IMR-90 (cell line): ENCODE measurements at regions not wholly inside any gene's neighbourhood (a gene's known extent, or its start where the extent isn't known, plus 50 kb on each side); places are given as distances from the start of the nearest gene placed in this dataset.

Source experiments
- ATAC-seq: fragments of 200-7000 bp; cut with Tn5 transposase; 2 replicates; pipeline ENCODE4 v1.9.1; 2020; ENCODE audit warnings: low read depth, mild to moderate bottlenecking, moderate library complexity
- BruUV-seq: library from RNA; stranded (reverse); fragments of 400-500 nt; replicated peaks from 2 replicates; lab custom pipeline; 2021; lab: Mats Ljungman, UMichigan
- CTCF ChIA-PET: fragments of 300-600 bp; formaldehyde crosslinking; extraction: SDS; loops from one replicate; lab custom pipeline; 2021; ENCODE audit warnings: antibody characterized with exemption; lab: Yijun Ruan, JAX
- POLR2A ChIA-PET: fragments of 300-600 bp; sonication (Branson Sonifier 250); formaldehyde crosslinking; loops from one replicate; lab custom pipeline; 2022; ENCODE audit warnings: antibody characterized with exemption; ENCODE audit not compliant: unreplicated experiment; lab: Charles Lee
- DNase-seq: peaks from one replicate; pipeline ENCODE4 v3.0.0; 2013
- H2AFZ ChIP-seq: replicated peaks from 2 replicates; pipeline ENCODE3; 2013; ENCODE audit warnings: low read length, mild to moderate bottlenecking; ENCODE audit not compliant: poor library complexity
- H2AK5ac ChIP-seq: 2 replicates; pipeline ENCODE4 v1.6.1; 2013; ENCODE audit warnings: low read depth, low read length, inconsistent platforms
- H2AK9ac ChIP-seq: replicated peaks from 2 replicates; pipeline ENCODE3; 2013; ENCODE audit warnings: mild to moderate bottlenecking, low read depth, low read length, moderate library complexity; ENCODE audit not compliant: poor library complexity
- H2BK120ac ChIP-seq: 2 replicates; pipeline ENCODE4 v1.6.1; 2013; ENCODE audit warnings: low read depth, low read length, inconsistent platforms
- H2BK15ac ChIP-seq: 3 replicates; pipeline ENCODE4 v1.6.1; 2013; ENCODE audit warnings: low read depth, low read length, inconsistent platforms
- H2BK20ac ChIP-seq: 2 replicates; pipeline ENCODE4 v1.6.1; 2013; ENCODE audit warnings: low read depth, mild to moderate bottlenecking, inconsistent platforms, low read length, moderate library complexity
- H2BK5ac ChIP-seq: 2 replicates; pipeline ENCODE4 v1.6.1; 2013; ENCODE audit warnings: mild to moderate bottlenecking, low read depth, low read length, inconsistent platforms; ENCODE audit not compliant: poor library complexity, severe bottlenecking
- H3K14ac ChIP-seq: replicated peaks from 2 replicates; pipeline ENCODE4 v1.6.1; 2013; ENCODE audit warnings: low read depth, low read length, inconsistent platforms
- H3K18ac ChIP-seq: 2 replicates; pipeline ENCODE4 v1.6.1; 2013; ENCODE audit warnings: low read depth, low read length, control low read depth
- H3K23ac ChIP-seq: 2 replicates; pipeline ENCODE4 v1.6.1; 2013; ENCODE audit warnings: low read depth, low read length, inconsistent platforms
- H3K27ac ChIP-seq: 2 replicates; pipeline ENCODE4 v1.5.1; 2013; ENCODE audit warnings: mild to moderate bottlenecking, control low read depth, low read length; ENCODE audit not compliant: insufficient read depth
- H3K27me3 ChIP-seq: 2 replicates; pipeline ENCODE4 v1.6.1; 2013; ENCODE audit warnings: low read length; ENCODE audit not compliant: control insufficient read depth, insufficient read depth
- H3K36me3 ChIP-seq: 2 replicates; pipeline ENCODE4 v1.6.1; 2013; ENCODE audit warnings: low read length, mixed read lengths; ENCODE audit not compliant: control insufficient read depth, insufficient read depth
- H3K4ac ChIP-seq: 2 replicates; pipeline ENCODE4 v1.6.1; 2013; ENCODE audit warnings: low read depth, low read length, inconsistent platforms
- H3K4me1 ChIP-seq: 2 replicates; pipeline ENCODE4 v1.6.1; 2013; ENCODE audit warnings: low read length, mixed read lengths; ENCODE audit not compliant: control insufficient read depth, insufficient read depth
- H3K4me2 ChIP-seq: 2 replicates; pipeline ENCODE4 v1.6.1; 2013; ENCODE audit warnings: low read depth, mild to moderate bottlenecking, control low read depth, low read length, moderate library complexity
- H3K4me3 ChIP-seq: 2 replicates; pipeline ENCODE4 v1.5.1; 2013; ENCODE audit warnings: low read depth, mild to moderate bottlenecking, control low read depth, low read length, moderate library complexity; ENCODE audit not compliant: insufficient read depth
- H3K56ac ChIP-seq: 2 replicates; pipeline ENCODE4 v1.6.1; 2013; ENCODE audit warnings: low read length, inconsistent platforms; ENCODE audit not compliant: insufficient read depth; ENCODE audit errors: extremely low read depth
- H3K79me1 ChIP-seq, 2 experiments: 2 replicates each; pipeline ENCODE4 v1.6.1; 2013; ENCODE audit warnings: low read length in 2 of 2, inconsistent platforms in 1 of 2, low read depth in 1 of 2
- H3K9ac ChIP-seq: 2 replicates; pipeline ENCODE4 v1.6.1; 2013; ENCODE audit warnings: low read depth, low read length, control low read depth
- H3K9me1 ChIP-seq: 2 replicates; pipeline ENCODE4 v1.6.1; 2013; ENCODE audit warnings: low read length, inconsistent platforms; ENCODE audit not compliant: insufficient read depth
- H3K9me3 ChIP-seq: 2 replicates; pipeline ENCODE4 v1.6.1; 2013; ENCODE audit warnings: low read length; ENCODE audit not compliant: control insufficient read depth, insufficient read depth
- H4K20me1 ChIP-seq: 2 replicates; pipeline ENCODE4 v1.6.1; 2013; ENCODE audit warnings: low read length, inconsistent platforms; ENCODE audit not compliant: insufficient read depth
- H4K5ac ChIP-seq: 2 replicates; pipeline ENCODE4 v1.6.1; 2013; ENCODE audit warnings: mild to moderate bottlenecking, low read depth, low read length, control low read depth
- H4K8ac ChIP-seq, 2 experiments: 2 replicates each; pipeline ENCODE4 v1.6.1; 2013; ENCODE audit warnings: low read depth in 2 of 2, low read length in 2 of 2, control low read depth in 1 of 2, inconsistent platforms in 1 of 2
- H4K91ac ChIP-seq: 2 replicates; pipeline ENCODE4 v1.6.1; 2013; ENCODE audit warnings: low read depth, low read length, inconsistent platforms; ENCODE audit not compliant: insufficient read depth
- BHLHE40 ChIP-seq: fragments of 150-350 bp; IDR thresholded peaks from 2 replicates; pipeline ENCODE4 v1.6.1; 2016; ENCODE audit warnings: mild to moderate bottlenecking, low read depth, low read length
- CEBPB ChIP-seq: IDR thresholded peaks from 2 replicates; pipeline ENCODE4 v1.6.1; 2012; ENCODE audit warnings: low read depth, low read length, improper control_type of control experiment
- ELK1 ChIP-seq: fragments of 150-350 bp; IDR thresholded peaks from 2 replicates; pipeline ENCODE4 v1.6.1; 2016; ENCODE audit warnings: low read depth, mild to moderate bottlenecking, low read length, moderate library complexity, borderline replicate concordance
- FOS ChIP-seq: fragments of 150-350 bp; IDR thresholded peaks from 2 replicates; pipeline ENCODE4 v1.6.1; 2016; ENCODE audit warnings: low read depth, low read length
- MAFK ChIP-seq: IDR thresholded peaks from 2 replicates; pipeline ENCODE4 v1.6.1; 2012; ENCODE audit warnings: low read depth, low read length, improper control_type of control experiment
- MAZ ChIP-seq: IDR thresholded peaks from 2 replicates; pipeline ENCODE4 v1.6.1; 2012; ENCODE audit warnings: low read depth, mild to moderate bottlenecking, low read length, improper control_type of control experiment, moderate library complexity, borderline replicate concordance
- MXI1 ChIP-seq: IDR thresholded peaks from 2 replicates; pipeline ENCODE4 v1.6.1; 2012; ENCODE audit warnings: low read depth, mild to moderate bottlenecking, low read length, moderate library complexity, borderline replicate concordance
- POLR2A ChIP-seq: IDR thresholded peaks from 2 replicates; pipeline ENCODE4 v1.6.1; 2012; ENCODE audit warnings: mild to moderate bottlenecking, low read depth, low read length
- RAD21 ChIP-seq: IDR thresholded peaks from 2 replicates; pipeline ENCODE4 v1.6.1; 2012; ENCODE audit warnings: low read length, improper control_type of control experiment
- RCOR1 ChIP-seq: IDR thresholded peaks from 2 replicates; pipeline ENCODE4 v1.6.1; 2012; ENCODE audit warnings: mild to moderate bottlenecking, low read length, improper control_type of control experiment; ENCODE audit not compliant: insufficient replicate concordance
- RFX5 ChIP-seq: IDR thresholded peaks from 2 replicates; pipeline ENCODE4 v1.8.0; 2012; ENCODE audit warnings: low read depth, mild to moderate bottlenecking, low read length, moderate library complexity
- SMC3 ChIP-seq: fragments of 150-350 bp; IDR thresholded peaks from 2 replicates; pipeline ENCODE4 v1.6.1; 2016; ENCODE audit warnings: low read depth, mild to moderate bottlenecking, antibody characterized with exemption, low read length, moderate library complexity
- USF2 ChIP-seq: fragments of 150-350 bp; IDR thresholded peaks from 2 replicates; pipeline ENCODE4 v1.6.1; 2017; ENCODE audit warnings: mild to moderate bottlenecking, antibody characterized with exemption, low read length, low read depth
- WGBS, 2 experiments: methylation state at CpG; one replicate each; pipeline versions ENCODE4 v1.1.5 to v1.1.7; 2013; ENCODE audit warnings: missing lambda C conversion rate in 2 of 2; ENCODE audit not compliant: insufficient read length in 1 of 2; ENCODE audit errors: extremely low coverage in 2 of 2; 5-methylcytosine and 5-hydroxymethylcytosine counted together
- dilution Hi-C: fragments of 300-500 bp; cut with HindIII; formaldehyde crosslinking; loops from one replicate; pipeline ENCODE4 v1.14.3; 2018; ENCODE audit warnings: low sequenced_read_pairs; ENCODE audit not compliant: unreplicated experiment
- in situ Hi-C: fragments of 300-500 bp; cut with MboI; formaldehyde crosslinking; loops from 3 replicates; pipeline ENCODE4 v1.14.3; 2019; ENCODE audit warnings: low sequenced_read_pairs, inconsistent platforms, mixed read lengths
- intact Hi-C: fragments of 100-400 bp; cut with micrococcal nuclease; formaldehyde crosslinking; loops from 2 replicates; pipeline ENCODE4 v1.10.0; 2022
- TF ChIP-seq, protein P1 (sequence below): conservative IDR thresholded peaks from 2 replicates; pipeline ENCODE4 v1.5.1; 2012; ENCODE audit warnings: mild to moderate bottlenecking, low read depth, low read length, improper control_type of control experiment

DNA sequence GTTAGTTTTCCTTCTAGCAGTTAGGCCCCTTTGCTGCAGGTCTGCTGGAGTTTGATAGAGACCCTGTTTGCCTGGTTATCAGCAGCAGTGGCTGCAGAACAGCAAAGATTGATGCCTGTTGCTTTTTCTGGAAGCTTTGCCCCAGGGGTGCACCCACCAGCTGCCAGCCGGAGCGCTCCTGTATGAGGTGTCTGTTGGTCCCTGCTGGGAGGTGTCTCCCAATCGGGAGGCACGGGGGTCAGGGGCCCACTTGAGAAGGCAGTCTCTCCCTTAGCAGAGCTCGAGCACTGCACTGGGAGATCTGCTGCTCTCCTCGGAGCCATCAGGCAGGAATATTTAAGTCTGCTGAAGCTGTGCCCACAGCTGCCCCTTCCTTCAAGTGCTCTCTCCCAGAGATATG is 825.3 kb upstream of the GRM7 start:
- no CpG with 5 or more reads among the region's 6 CpGs for WGBS, 2 experiments
- H3K9ac ChIP-seq = no peak overlapping the region
- no peak overlapping the region for H2BK5ac ChIP-seq
- H2BK15ac ChIP-seq = no peak overlapping the region
- H3K18ac ChIP-seq = no peak overlapping the region
- DNase-seq = no peak
- no peaks in the 10 kb centered on the region for H3K36me3 ChIP-seq
- intact Hi-C loops (no loop called here), dilution Hi-C loops (no loop called here), in situ Hi-C loops (no loop called here)
- no peak overlapping the region for H3K4me3 ChIP-seq
- no peak overlapping the region for H2AK9ac ChIP-seq
- H3K9me1 ChIP-seq = no peaks in the 10 kb centered on the region
- TF ChIP-seq ELK1 (no peak), RAD21 (no peak), FOS (no peak), MAZ (no peak), SMC3 (no peak), RCOR1 (no peak), POLR2A (no peak), MAFK (no peak), BHLHE40 (no peak), USF2 (no peak), MXI1 (no peak), CEBPB (no peak), RFX5 (no peak)
- TF ChIP-seq, protein P1, sequence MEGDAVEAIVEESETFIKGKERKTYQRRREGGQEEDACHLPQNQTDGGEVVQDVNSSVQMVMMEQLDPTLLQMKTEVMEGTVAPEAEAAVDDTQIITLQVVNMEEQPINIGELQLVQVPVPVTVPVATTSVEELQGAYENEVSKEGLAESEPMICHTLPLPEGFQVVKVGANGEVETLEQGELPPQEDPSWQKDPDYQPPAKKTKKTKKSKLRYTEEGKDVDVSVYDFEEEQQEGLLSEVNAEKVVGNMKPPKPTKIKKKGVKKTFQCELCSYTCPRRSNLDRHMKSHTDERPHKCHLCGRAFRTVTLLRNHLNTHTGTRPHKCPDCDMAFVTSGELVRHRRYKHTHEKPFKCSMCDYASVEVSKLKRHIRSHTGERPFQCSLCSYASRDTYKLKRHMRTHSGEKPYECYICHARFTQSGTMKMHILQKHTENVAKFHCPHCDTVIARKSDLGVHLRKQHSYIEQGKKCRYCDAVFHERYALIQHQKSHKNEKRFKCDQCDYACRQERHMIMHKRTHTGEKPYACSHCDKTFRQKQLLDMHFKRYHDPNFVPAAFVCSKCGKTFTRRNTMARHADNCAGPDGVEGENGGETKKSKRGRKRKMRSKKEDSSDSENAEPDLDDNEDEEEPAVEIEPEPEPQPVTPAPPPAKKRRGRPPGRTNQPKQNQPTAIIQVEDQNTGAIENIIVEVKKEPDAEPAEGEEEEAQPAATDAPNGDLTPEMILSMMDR = no peak
- no peak overlapping the region for H4K91ac ChIP-seq
- no peaks in the 10 kb centered on the region for H4K20me1 ChIP-seq
- H3K9me3 ChIP-seq = peaks cover 10% of the 10 kb centered on the region; the same call in 1 of the 2 replicates
- H2BK20ac ChIP-seq = no peak overlapping the region
- no peak overlapping the region for H3K27ac ChIP-seq
- no peaks in the 10 kb centered on the region for H3K27me3 ChIP-seq
- H3K4me1 ChIP-seq = no peaks in the 10 kb centered on the region
- no peak overlapping the region for H3K4me2 ChIP-seq
- H2AK5ac ChIP-seq = no peak overlapping the region
- no peak overlapping the region for H4K5ac ChIP-seq
- no peaks in the 10 kb centered on the region for H3K79me1 ChIP-seq
- no peak overlapping the region for H4K8ac ChIP-seq
- H3K14ac ChIP-seq = no peak overlapping the region
- no peak for ATAC-seq
- H3K4ac ChIP-seq = no peak overlapping the region
- H3K56ac ChIP-seq = no peak overlapping the region
- H3K23ac ChIP-seq = no peak overlapping the region
- ChIA-PET CTCF (no interaction called here), POLR2A (no interaction called here)
- H2AFZ ChIP-seq = no peak overlapping the region
- BruUV-seq = no TSS peak
- H2BK120ac ChIP-seq = no peak overlapping the region
